ENCODE measurements at regions not wholly inside any gene's neighbourhood (a gene's known extent, or its start where the extent isn't known, plus 50 kb on each side); places are given as distances from the start of the nearest gene placed in this dataset.
"Not testable (repeated sequence)": the region's sequence is repeated elsewhere in the genome, so short reads cannot be mapped to it uniquely, and the experiment has no call there.

GRCh38 chr5:10921160-10921559 is 160.1 kb upstream of the DAP start:
- DNase-seq: no peak

- no peak for DNase-seq
These were observed 159.4 kb upstream of the DAP start for GRCh38 chr5:10920400-10920799.

- DNase-seq: no peak
These were observed 153.9 kb upstream of the DAP start for GRCh38 chr5:10914741-10915480.

- no peak for DNase-seq
These were observed 152.8 kb upstream of the DAP start for GRCh38 chr5:10913841-10914240.

- no peak for DNase-seq
These were observed 152.3 kb upstream of the DAP start for GRCh38 chr5:10913181-10913810.

GRCh38 chr5:10912435-10912834 is 151.4 kb upstream of the DAP start:
- DNase-seq: no peak

- DNase-seq: no peak
These were observed 149.2 kb upstream of the DAP start for GRCh38 chr5:10910261-10910660.

- no peak for DNase-seq
These were observed 143.9 kb upstream of the DAP start for GRCh38 chr5:10904862-10905432.

GRCh38 chr5:10903786-10904560 is 142.9 kb upstream of the DAP start:
- no peak for DNase-seq

GRCh38 chr5:10902145-10902544 is 141.1 kb upstream of the DAP start:
- no peak for DNase-seq

- no peak for DNase-seq
These were observed 137.5 kb upstream of the DAP start for GRCh38 chr5:10898514-10898913.

GRCh38 chr5:10896016-10896415 is 135.0 kb upstream of the DAP start:
- no peak for DNase-seq

GRCh38 chr5:10894445-10895054 is 133.5 kb upstream of the DAP start:
- DNase-seq: no peak

GRCh38 chr5:10892911-10893215 is 131.8 kb upstream of the DAP start:
- no peak for DNase-seq

GRCh38 chr5:10892147-10892910 is 131.3 kb upstream of the DAP start:
- DNase-seq: no peak

GRCh38 chr5:10891193-10891592 is 130.2 kb upstream of the DAP start:
- DNase-seq: no peak

- DNase-seq: no peak
These were observed 125.5 kb upstream of the DAP start for GRCh38 chr5:10886497-10886896.

GRCh38 chr5:10885026-10885425 is 124.0 kb upstream of the DAP start:
- DNase-seq: no peak

GRCh38 chr5:10883945-10884344 is 122.9 kb upstream of the DAP start:
- not testable (repeated sequence) for DNase-seq

- no peak for DNase-seq
These were observed 119.9 kb upstream of the DAP start for GRCh38 chr5:10880934-10881333.

- not testable (repeated sequence) for DNase-seq
These were observed 116.0 kb upstream of the DAP start for GRCh38 chr5:10876996-10877395.

GRCh38 chr5:10876006-10876744 is 115.1 kb upstream of the DAP start:
- DNase-seq: no peak

All from T-helper 2 cell (primary cell).